Neural cell (in vitro differentiated cells): ENCODE measurements at regions not wholly inside any gene's neighbourhood (a gene's known extent, or its start where the extent isn't known, plus 50 kb on each side); places are given as distances from the start of the nearest gene placed in this dataset.

Experiments used
- EZH2 ChIP-seq: fragments of 200-600, 300-800 bp; shearing (Covaris generic), sonication (generic); IDR thresholded peaks from 2 replicates; pipeline ENCODE4 v1.6.1; 2014; ENCODE audit warnings: antibody characterized with exemption, low read length, borderline replicate concordance, mild to moderate bottlenecking; ENCODE audit not compliant: insufficient read depth, poor library complexity, severe bottlenecking
- MXI1 ChIP-seq: fragments of 450-650 bp; conservative IDR thresholded peaks from 2 replicates; pipeline ENCODE4 v1.6.1; 2014; ENCODE audit warnings: antibody characterized with exemption, mild to moderate bottlenecking; ENCODE audit not compliant: poor library complexity, severe bottlenecking
- TF ChIP-seq, protein P1 (sequence below): fragments of 450-650 bp; IDR thresholded peaks from 2 replicates; pipeline ENCODE4 v1.5.1; 2014; ENCODE audit warnings: antibody characterized with exemption, mild to moderate bottlenecking, moderate library complexity; ENCODE audit not compliant: poor library complexity, severe bottlenecking

DNA sequence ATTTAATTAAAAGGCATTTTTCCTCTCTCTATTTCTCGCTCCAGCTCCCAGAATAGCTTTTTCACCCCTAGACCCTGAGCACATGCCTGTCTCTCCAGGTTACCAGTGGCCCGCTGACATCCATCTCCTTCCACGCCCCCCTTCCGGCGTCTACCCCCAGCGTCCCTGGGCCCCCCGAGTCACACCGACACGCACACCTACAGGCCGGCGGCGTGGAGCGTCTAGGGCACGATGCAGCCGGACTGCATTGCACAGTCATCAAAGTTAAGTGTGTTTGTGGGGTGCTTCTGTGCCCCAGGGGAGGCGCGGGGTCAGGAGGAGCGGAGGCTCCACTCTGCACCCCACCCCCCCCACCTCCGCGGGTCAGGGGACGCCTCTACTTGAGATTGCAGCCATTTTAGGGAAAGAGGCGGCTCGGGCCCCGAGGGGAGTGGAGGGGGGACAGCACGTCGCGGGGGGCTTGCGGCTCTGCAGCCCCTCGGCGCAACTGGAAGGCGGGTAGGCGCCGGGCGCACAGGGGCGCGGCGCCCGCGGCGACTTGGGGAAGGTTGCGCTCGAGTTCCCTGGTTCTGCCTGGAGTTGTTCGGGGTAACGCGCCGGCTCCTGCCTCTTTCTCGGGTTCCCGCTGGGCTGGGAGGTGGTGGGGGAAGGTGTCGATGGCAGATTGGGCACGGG lies 112.7 kb downstream of the DHX15 start:
- TF ChIP-seq EZH2 (no peak), MXI1 (peak; percentile 43)
- TF ChIP-seq, protein P1, sequence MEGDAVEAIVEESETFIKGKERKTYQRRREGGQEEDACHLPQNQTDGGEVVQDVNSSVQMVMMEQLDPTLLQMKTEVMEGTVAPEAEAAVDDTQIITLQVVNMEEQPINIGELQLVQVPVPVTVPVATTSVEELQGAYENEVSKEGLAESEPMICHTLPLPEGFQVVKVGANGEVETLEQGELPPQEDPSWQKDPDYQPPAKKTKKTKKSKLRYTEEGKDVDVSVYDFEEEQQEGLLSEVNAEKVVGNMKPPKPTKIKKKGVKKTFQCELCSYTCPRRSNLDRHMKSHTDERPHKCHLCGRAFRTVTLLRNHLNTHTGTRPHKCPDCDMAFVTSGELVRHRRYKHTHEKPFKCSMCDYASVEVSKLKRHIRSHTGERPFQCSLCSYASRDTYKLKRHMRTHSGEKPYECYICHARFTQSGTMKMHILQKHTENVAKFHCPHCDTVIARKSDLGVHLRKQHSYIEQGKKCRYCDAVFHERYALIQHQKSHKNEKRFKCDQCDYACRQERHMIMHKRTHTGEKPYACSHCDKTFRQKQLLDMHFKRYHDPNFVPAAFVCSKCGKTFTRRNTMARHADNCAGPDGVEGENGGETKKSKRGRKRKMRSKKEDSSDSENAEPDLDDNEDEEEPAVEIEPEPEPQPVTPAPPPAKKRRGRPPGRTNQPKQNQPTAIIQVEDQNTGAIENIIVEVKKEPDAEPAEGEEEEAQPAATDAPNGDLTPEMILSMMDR: no peak
